ENCODE measurements at regions not wholly inside any gene's neighbourhood (a gene's known extent, or its start where the extent isn't known, plus 50 kb on each side); places are given as distances from the start of the nearest gene placed in this dataset. TPM values are rescaled to one million over a fixed set of nuclear protein-coding genes. Genes with fewer than 3 reads are reported as not detected.

DNA sequence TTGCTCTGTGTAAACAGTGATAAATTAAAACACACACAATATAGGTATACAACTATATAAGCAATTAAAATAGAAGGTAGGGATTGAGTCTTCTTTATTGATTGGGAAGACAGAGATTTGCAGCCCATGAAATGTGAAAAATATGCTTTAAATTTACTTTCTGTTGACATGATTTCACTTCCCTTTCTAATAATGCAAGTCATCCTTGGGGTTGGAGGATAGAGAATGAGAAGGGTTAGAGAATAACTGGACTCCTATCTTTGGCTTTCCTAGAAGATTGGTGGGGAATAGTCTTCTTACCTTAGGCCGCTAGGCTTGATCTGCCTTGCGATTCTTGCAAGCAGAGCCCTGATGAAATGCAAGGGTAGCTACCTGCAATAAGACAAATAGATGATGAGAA is 339.8 kb downstream of the NYAP2 start:
- Mint-ChIP-seq H3K9me3 (no peaks in the 10 kb centered on the region), H3K27ac (no peak overlapping the region), H3K27me3 (ENCODE audit: low read depth) (peaks cover 1% of the 10 kb centered on the region), H3K4me1 (peaks cover 13% of the 10 kb centered on the region), H3K36me3 (no peaks in the 10 kb centered on the region), H3K4me3 (no peak overlapping the region)
- no peak for DNase-seq (ENCODE audit: low spot score in 2 of 2, unreplicated experiment in 2 of 2)
- TF ChIP-seq, protein P1, sequence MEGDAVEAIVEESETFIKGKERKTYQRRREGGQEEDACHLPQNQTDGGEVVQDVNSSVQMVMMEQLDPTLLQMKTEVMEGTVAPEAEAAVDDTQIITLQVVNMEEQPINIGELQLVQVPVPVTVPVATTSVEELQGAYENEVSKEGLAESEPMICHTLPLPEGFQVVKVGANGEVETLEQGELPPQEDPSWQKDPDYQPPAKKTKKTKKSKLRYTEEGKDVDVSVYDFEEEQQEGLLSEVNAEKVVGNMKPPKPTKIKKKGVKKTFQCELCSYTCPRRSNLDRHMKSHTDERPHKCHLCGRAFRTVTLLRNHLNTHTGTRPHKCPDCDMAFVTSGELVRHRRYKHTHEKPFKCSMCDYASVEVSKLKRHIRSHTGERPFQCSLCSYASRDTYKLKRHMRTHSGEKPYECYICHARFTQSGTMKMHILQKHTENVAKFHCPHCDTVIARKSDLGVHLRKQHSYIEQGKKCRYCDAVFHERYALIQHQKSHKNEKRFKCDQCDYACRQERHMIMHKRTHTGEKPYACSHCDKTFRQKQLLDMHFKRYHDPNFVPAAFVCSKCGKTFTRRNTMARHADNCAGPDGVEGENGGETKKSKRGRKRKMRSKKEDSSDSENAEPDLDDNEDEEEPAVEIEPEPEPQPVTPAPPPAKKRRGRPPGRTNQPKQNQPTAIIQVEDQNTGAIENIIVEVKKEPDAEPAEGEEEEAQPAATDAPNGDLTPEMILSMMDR (IDR thresholded peaks at IDR 0.05; ENCODE audit: unreplicated experiment) = no peak

DNA sequence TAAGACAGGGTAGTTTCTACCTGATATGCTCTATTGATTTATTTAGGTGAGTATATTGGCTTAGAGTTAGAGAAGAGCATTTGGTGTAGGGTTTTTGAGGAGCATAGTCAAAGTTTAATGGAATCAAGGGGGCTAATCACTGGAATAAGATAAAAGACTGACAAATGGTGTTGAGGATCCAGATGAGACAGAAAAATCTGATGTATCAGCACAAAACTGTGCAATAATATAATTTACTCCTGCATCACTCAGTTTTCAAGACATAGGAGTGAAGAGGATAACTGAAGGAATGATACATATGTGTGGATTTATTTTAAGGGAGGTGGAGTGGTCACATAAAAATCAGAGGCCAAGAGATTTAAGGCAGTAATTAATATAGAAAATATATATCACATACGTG is 339.2 kb downstream of the NYAP2 start:
- H3K27me3 Mint-ChIP-seq (ENCODE audit: low read depth) = peaks cover 2% of the 10 kb centered on the region
- H3K4me3 Mint-ChIP-seq = no peak overlapping the region
- peaks cover 13% of the 10 kb centered on the region for H3K4me1 Mint-ChIP-seq
- no peaks in the 10 kb centered on the region for H3K9me3 Mint-ChIP-seq
- no peaks in the 10 kb centered on the region for H3K36me3 Mint-ChIP-seq
- DNase-seq (ENCODE audit: low spot score in 2 of 2, unreplicated experiment in 2 of 2) = no peak
- no peak overlapping the region for H3K27ac Mint-ChIP-seq
- TF ChIP-seq, protein P1 (IDR thresholded peaks at IDR 0.05; ENCODE audit: unreplicated experiment) = no peak

DNA sequence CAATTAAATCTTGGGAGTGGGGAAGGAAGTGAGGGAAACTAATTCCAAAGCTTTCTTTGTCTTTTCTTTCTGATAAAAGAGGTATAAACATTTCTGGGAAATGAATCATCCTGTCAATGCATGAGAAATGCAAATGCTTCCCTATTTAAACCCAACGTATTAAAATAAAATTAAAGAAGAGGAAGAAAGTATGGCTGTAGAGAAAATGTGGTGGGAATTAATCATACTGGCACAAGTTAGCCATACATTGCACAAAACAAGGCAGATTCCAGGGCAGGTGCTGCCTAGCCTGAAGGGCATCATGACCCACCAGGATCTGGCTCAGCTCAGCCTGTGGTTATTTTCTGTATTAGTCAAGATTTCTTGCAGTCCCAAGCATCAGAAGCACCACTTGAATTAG is 338.0 kb downstream of the NYAP2 start:
- Mint-ChIP-seq H3K9me3 (no peaks in the 10 kb centered on the region), H3K4me3 (no peak overlapping the region), H3K27me3 (ENCODE audit: low read depth) (peaks cover 2% of the 10 kb centered on the region), H3K36me3 (no peaks in the 10 kb centered on the region), H3K27ac (no peak overlapping the region), H3K4me1 (peaks cover 13% of the 10 kb centered on the region)
- TF ChIP-seq, protein P1 (IDR thresholded peaks at IDR 0.05; ENCODE audit: unreplicated experiment) = no peak
- DNase-seq (ENCODE audit: low spot score in 2 of 2, unreplicated experiment in 2 of 2) = no peak

DNA sequence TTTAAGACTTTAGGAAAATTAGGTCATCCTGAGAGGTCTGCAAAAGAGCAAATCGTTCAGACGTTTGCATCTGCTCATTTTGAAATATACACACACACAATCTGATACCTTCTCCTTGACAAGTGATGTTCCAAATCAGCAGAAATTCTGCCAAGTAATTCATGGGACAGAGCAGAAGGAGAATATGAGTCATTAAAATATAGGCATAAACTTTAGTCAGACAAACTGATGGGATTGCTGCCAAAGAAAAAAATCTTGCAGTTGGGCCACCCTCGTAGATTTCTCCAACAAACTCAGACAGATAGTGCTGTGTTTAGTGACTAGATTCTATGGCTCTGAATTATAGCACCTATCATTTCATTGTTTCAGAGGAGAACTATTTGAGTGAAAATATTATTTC is 336.3 kb downstream of the NYAP2 start:
- no peaks in the 10 kb centered on the region for H3K36me3 Mint-ChIP-seq
- H3K27ac Mint-ChIP-seq = no peak overlapping the region
- peaks cover 2% of the 10 kb centered on the region for H3K27me3 Mint-ChIP-seq (ENCODE audit: low read depth)
- H3K4me3 Mint-ChIP-seq = no peak overlapping the region
- TF ChIP-seq, protein P1 (IDR thresholded peaks at IDR 0.05; ENCODE audit: unreplicated experiment) = no peak
- no peaks in the 10 kb centered on the region for H3K9me3 Mint-ChIP-seq
- H3K4me1 Mint-ChIP-seq = peaks cover 13% of the 10 kb centered on the region
- no peak for DNase-seq (ENCODE audit: low spot score in 2 of 2, unreplicated experiment in 2 of 2)

DNA sequence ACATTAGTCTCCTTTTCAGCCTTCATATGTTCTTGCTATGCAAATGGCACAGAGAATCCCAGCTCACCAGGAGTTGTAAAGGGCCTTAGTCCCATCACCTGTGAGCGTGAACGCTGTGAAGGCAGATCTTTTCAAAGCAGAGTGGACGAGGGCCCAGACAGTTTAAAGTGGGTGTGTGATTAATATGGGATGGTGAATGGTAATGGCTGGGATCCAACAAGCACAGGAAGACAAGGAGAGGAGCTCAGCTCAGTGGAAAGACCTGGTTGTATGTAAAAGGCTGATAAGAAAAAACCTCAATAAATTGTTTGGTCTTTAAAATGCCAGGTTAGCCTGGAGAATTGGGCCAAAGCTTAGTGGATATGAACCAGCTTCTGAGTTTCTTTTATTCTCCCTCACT is 326.2 kb downstream of the NYAP2 start:
- H3K27ac Mint-ChIP-seq = no peak overlapping the region
- no peak overlapping the region for H3K4me3 Mint-ChIP-seq

More for the DNA sequence above, 326.2 kb downstream of the NYAP2 start:
- no peaks in the 10 kb centered on the region for H3K36me3 Mint-ChIP-seq
- H3K27me3 Mint-ChIP-seq (ENCODE audit: low read depth) = no peaks in the 10 kb centered on the region
- H3K9me3 Mint-ChIP-seq = peaks cover 10% of the 10 kb centered on the region
- H3K4me1 Mint-ChIP-seq = peaks cover 3% of the 10 kb centered on the region
- no peak for DNase-seq (ENCODE audit: low spot score in 2 of 2, unreplicated experiment in 2 of 2)
- TF ChIP-seq, protein P1 (IDR thresholded peaks at IDR 0.05; ENCODE audit: unreplicated experiment) = no peak

Small RNAs in the stretch of these regions (microRNA-seq; reads per million reads assigned to microRNA genes)
- not detected for gene MIR5702
